Body of pancreas (tissue), 4 donors: ENCODE measurements at regions not wholly inside any gene's neighbourhood (a gene's known extent, or its start where the extent isn't known, plus 50 kb on each side); places are given as distances from the start of the nearest gene placed in this dataset.

Source experiments
- CTCF ChIP-seq, 7 experiments: fragments of 450-650 bp in 4 of 7; fragments of 200-600 bp in 3 of 7; sonication (generic) in 3 of 7; IDR thresholded peaks; one replicate each; pipeline ENCODE4 v1.5.1; 2016 to 2019; ENCODE audit warnings: antibody characterized with exemption in 7 of 7
- POLR2A ChIP-seq, 3 donors: fragments of 450-650 bp; IDR thresholded peaks; one replicate each; pipeline ENCODE4 v1.6.1; 2016; ENCODE audit warnings: antibody characterized with exemption in 3 of 3, mild to moderate bottlenecking in 2 of 3

GRCh38 chr14:97177016-97177415, 379.8 kb downstream of the VRK1 start:
- TF ChIP-seq CTCF (IDR thresholded peaks at IDR 0.05) (peak in 2 of 7 experiments; percentile 13 to 29), POLR2A (IDR thresholded peaks at IDR 0.05) (no peak)
